Gastrocnemius medialis (tissue), 4 donors: ENCODE measurements at regions not wholly inside any gene's neighbourhood (a gene's known extent, or its start where the extent isn't known, plus 50 kb on each side); places are given as distances from the start of the nearest gene placed in this dataset.

ENCODE experiments used
- POLR2A ChIP-seq, 2 donors: fragments of 450-650 bp; IDR thresholded peaks; one replicate each; pipeline ENCODE4 v1.6.1; 2017; ENCODE audit warnings: antibody characterized with exemption in 2 of 2, mild to moderate bottlenecking in 2 of 2, moderate library complexity in 2 of 2
- TF ChIP-seq, protein P1 (sequence below), 5 experiments: fragments of 450-650 bp in 3 of 5; fragments of 200-600 bp in 2 of 5; sonication (generic) in 2 of 5; IDR thresholded peaks in 4 of 5; conservative IDR thresholded peaks in 1 of 5; 1 replicate in 4 of 5; 2 replicates in 1 of 5; pipeline ENCODE4 v1.5.1; 2016 to 2019; ENCODE audit warnings: antibody characterized with exemption in 5 of 5, mild to moderate bottlenecking in 3 of 5, moderate library complexity in 3 of 5

DNA sequence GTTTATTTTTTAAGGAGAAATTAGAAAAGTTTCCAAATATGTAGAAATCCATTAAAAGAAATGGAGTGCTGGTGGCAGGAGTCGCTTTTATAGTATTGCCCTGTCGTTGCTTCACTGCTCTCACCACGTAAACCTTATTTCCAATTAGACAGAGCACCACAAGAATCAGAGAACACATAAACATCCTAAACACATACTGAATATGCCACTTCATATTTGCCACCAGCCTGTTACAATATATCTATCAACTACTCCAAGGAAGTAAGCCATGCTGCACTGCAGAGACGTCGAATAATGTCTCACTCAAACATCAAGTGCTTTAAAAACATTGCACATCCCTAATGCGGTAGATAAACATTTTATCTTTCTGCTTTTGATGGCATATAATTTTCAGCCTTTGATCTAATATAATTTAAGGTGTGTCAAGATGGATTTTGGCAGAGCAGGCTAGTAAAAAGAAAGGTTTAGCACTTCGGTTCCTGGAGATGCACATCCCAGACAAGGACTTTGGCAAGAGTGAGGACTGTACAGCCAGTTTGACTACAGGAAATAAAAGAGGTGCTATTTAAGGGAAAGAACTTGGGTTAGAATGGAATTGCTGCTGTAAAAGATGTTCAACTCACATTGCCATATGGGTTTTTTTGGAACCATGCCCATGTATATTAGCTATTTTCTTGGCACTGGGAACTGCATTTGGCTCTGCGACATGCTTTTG lies 932.3 kb downstream of the EFNB2 start:
- TF ChIP-seq, protein P1, sequence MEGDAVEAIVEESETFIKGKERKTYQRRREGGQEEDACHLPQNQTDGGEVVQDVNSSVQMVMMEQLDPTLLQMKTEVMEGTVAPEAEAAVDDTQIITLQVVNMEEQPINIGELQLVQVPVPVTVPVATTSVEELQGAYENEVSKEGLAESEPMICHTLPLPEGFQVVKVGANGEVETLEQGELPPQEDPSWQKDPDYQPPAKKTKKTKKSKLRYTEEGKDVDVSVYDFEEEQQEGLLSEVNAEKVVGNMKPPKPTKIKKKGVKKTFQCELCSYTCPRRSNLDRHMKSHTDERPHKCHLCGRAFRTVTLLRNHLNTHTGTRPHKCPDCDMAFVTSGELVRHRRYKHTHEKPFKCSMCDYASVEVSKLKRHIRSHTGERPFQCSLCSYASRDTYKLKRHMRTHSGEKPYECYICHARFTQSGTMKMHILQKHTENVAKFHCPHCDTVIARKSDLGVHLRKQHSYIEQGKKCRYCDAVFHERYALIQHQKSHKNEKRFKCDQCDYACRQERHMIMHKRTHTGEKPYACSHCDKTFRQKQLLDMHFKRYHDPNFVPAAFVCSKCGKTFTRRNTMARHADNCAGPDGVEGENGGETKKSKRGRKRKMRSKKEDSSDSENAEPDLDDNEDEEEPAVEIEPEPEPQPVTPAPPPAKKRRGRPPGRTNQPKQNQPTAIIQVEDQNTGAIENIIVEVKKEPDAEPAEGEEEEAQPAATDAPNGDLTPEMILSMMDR (IDR thresholded peaks at IDR 0.05 in 4 of 5, conservative IDR thresholded peaks at IDR 0.05 in 1 of 5), result no peak
- TF ChIP-seq POLR2A (IDR thresholded peaks at IDR 0.05), result no peak
